ENCODE measurements at regions not wholly inside any gene's neighbourhood (a gene's known extent, or its start where the extent isn't known, plus 50 kb on each side); places are given as distances from the start of the nearest gene placed in this dataset.

DNA sequence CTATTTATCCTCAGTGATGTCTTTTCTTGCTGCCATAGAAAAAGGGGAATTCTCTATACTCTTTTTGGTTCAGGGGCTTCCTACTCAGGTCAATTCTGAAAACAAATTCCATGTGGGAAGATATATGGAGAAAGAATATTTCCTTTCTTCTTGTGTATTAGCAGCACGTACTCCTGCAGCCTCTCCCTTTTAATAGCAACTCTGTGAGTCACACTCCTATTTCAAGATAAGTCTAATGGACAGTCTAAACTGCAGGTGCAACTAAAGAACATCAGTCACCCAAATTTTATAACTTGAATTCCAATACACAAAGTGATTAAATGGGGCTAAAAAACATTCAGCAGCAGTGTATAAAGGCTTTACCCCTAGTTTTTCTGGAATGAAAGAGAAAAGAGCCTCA lies 942.2 kb downstream of the CNTNAP5 start:
- TF ChIP-seq, protein P1, sequence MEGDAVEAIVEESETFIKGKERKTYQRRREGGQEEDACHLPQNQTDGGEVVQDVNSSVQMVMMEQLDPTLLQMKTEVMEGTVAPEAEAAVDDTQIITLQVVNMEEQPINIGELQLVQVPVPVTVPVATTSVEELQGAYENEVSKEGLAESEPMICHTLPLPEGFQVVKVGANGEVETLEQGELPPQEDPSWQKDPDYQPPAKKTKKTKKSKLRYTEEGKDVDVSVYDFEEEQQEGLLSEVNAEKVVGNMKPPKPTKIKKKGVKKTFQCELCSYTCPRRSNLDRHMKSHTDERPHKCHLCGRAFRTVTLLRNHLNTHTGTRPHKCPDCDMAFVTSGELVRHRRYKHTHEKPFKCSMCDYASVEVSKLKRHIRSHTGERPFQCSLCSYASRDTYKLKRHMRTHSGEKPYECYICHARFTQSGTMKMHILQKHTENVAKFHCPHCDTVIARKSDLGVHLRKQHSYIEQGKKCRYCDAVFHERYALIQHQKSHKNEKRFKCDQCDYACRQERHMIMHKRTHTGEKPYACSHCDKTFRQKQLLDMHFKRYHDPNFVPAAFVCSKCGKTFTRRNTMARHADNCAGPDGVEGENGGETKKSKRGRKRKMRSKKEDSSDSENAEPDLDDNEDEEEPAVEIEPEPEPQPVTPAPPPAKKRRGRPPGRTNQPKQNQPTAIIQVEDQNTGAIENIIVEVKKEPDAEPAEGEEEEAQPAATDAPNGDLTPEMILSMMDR (conservative IDR thresholded peaks at IDR 0.05; ENCODE audit: low read length), result no peak
- TF ChIP-seq EZH2phosphoT487 (IDR thresholded peaks at IDR 0.05; ENCODE audit: borderline replicate concordance), result no peak

Data from Loucy (cell line).